ENCODE measurements at regions not wholly inside any gene's neighbourhood (a gene's known extent, or its start where the extent isn't known, plus 50 kb on each side); places are given as distances from the start of the nearest gene placed in this dataset.

GRCh38 chr2:201558232-201558631 lies 85.1 kb downstream of the TMEM237 start:
- no peaks in the 10 kb centered on the region for H3K79me2 ChIP-seq (ENCODE audit: low read length)
- H3K27ac ChIP-seq (ENCODE audit: low read length), result no peak overlapping the region
- no peaks in the 10 kb centered on the region for H3K9me2 ChIP-seq (replicated peaks; ENCODE audit: low read length)
- H3K36me3 ChIP-seq (ENCODE audit: low read depth, low read length), result no peaks in the 10 kb centered on the region
- no peak overlapping the region for H3K4me2 ChIP-seq (ENCODE audit: low read length)
- ChIA-PET CTCF (no interaction called here), POLR2A (ENCODE audit: unreplicated experiment) (no interaction called here)
- BruUV-seq (replicated peaks), result no TSS peak
- H3K9ac ChIP-seq (ENCODE audit: low read length), result no peak overlapping the region
- no peak overlapping the region for H3K4me3 ChIP-seq (ENCODE audit: low read length)
- H3K27me3 ChIP-seq (ENCODE audit: low read length), result no peaks in the 10 kb centered on the region
- DNase-seq (peak; percentile 25), ATAC-seq (peak; percentile 50)
- H2AFZ ChIP-seq (ENCODE audit: low read length), result no peak overlapping the region
- no peaks in the 10 kb centered on the region for H4K20me1 ChIP-seq (ENCODE audit: low read length)
- no peaks in the 10 kb centered on the region for H3K9me3 ChIP-seq (ENCODE audit: low read length)
- intact Hi-C loops (cut with micrococcal nuclease), result no loop called here
- H3F3A ChIP-seq (ENCODE audit: low read length, unreplicated experiment), result no peaks in the 10 kb centered on the region
- H3K4me1 ChIP-seq (ENCODE audit: insufficient read depth, low read length), result no peaks in the 10 kb centered on the region
- no peak for TF ChIP-seq CTCF (conservative IDR thresholded peaks at IDR 0.05; ENCODE audit: low read depth, low read length)
- no peak for TF ChIP-seq EZH2phosphoT487 (IDR thresholded peaks at IDR 0.05; ENCODE audit: borderline replicate concordance, low read length)
- no peak for TF ChIP-seq EZH2 (IDR thresholded peaks at IDR 0.05; ENCODE audit: low read length, unreplicated experiment)

- DNase-seq (no peak), ATAC-seq (no peak)
- no peak overlapping the region for H2AFZ ChIP-seq (ENCODE audit: low read length)
- ChIA-PET POLR2A (ENCODE audit: unreplicated experiment) (no interaction called here), CTCF (no interaction called here)
- no peak overlapping the region for H3K4me3 ChIP-seq (ENCODE audit: low read length)
- H3K36me3 ChIP-seq (ENCODE audit: low read depth, low read length), result no peaks in the 10 kb centered on the region
- H4K20me1 ChIP-seq (ENCODE audit: low read length), result no peaks in the 10 kb centered on the region
- H3F3A ChIP-seq (ENCODE audit: low read length, unreplicated experiment), result no peaks in the 10 kb centered on the region
- intact Hi-C loops (cut with micrococcal nuclease), result no loop called here
- H3K4me2 ChIP-seq (ENCODE audit: low read length), result no peak overlapping the region
- TF ChIP-seq EZH2phosphoT487 (IDR thresholded peaks at IDR 0.05; ENCODE audit: borderline replicate concordance, low read length), result no peak
- no peak for TF ChIP-seq EZH2 (IDR thresholded peaks at IDR 0.05; ENCODE audit: low read length, unreplicated experiment)
- no peak for TF ChIP-seq CTCF (conservative IDR thresholded peaks at IDR 0.05; ENCODE audit: low read depth, low read length)
- no peaks in the 10 kb centered on the region for H3K27me3 ChIP-seq (ENCODE audit: low read length)
- no peaks in the 10 kb centered on the region for H3K4me1 ChIP-seq (ENCODE audit: insufficient read depth, low read length)
- H3K9me3 ChIP-seq (ENCODE audit: low read length), result no peaks in the 10 kb centered on the region
- BruUV-seq (replicated peaks), result no TSS peak
- no peak overlapping the region for H3K9ac ChIP-seq (ENCODE audit: low read length)
- no peaks in the 10 kb centered on the region for H3K79me2 ChIP-seq (ENCODE audit: low read length)
- no peaks in the 10 kb centered on the region for H3K9me2 ChIP-seq (replicated peaks; ENCODE audit: low read length)
- H3K27ac ChIP-seq (ENCODE audit: low read length), result no peak overlapping the region
These were observed 91.4 kb downstream of the TMEM237 start for GRCh38 chr2:201551901-201552300.

GRCh38 chr2:201546576-201546975 lies 95.0 kb downstream of the STRADB start:
- no TSS peak for BruUV-seq (replicated peaks)
- no peak overlapping the region for H3K4me2 ChIP-seq (ENCODE audit: low read length)

More at GRCh38 chr2:201546576-201546975, 95.0 kb downstream of the STRADB start:
- H3K4me1 ChIP-seq (ENCODE audit: insufficient read depth, low read length), result no peaks in the 10 kb centered on the region
- DNase-seq (no peak), ATAC-seq (no peak)
- H3K79me2 ChIP-seq (ENCODE audit: low read length), result no peaks in the 10 kb centered on the region
- no peak overlapping the region for H2AFZ ChIP-seq (ENCODE audit: low read length)
- TF ChIP-seq CTCF (conservative IDR thresholded peaks at IDR 0.05; ENCODE audit: low read depth, low read length) (no peak), EZH2 (IDR thresholded peaks at IDR 0.05; ENCODE audit: low read length, unreplicated experiment) (no peak), EZH2phosphoT487 (IDR thresholded peaks at IDR 0.05; ENCODE audit: borderline replicate concordance, low read length) (no peak)
- H3K9ac ChIP-seq (ENCODE audit: low read length), result no peak overlapping the region
- H3K27ac ChIP-seq (ENCODE audit: low read length), result no peak overlapping the region
- no peaks in the 10 kb centered on the region for H3K9me2 ChIP-seq (replicated peaks; ENCODE audit: low read length)
- H3K27me3 ChIP-seq (ENCODE audit: low read length), result no peaks in the 10 kb centered on the region
- no peak overlapping the region for H3K4me3 ChIP-seq (ENCODE audit: low read length)
- CTCF ChIA-PET, result no interaction called here
- no peaks in the 10 kb centered on the region for H3K9me3 ChIP-seq (ENCODE audit: low read length)
- POLR2A ChIA-PET (ENCODE audit: unreplicated experiment), result interaction anchor here (0.6 kb wide), 1 partner anchor 9 kb away, joined by 4 read pairs; no protein-coding TSS in a partner anchor
- no peaks in the 10 kb centered on the region for H3K36me3 ChIP-seq (ENCODE audit: low read depth, low read length)
- no peaks in the 10 kb centered on the region for H3F3A ChIP-seq (ENCODE audit: low read length, unreplicated experiment)
- intact Hi-C loops (cut with micrococcal nuclease), result no loop called here
- no peaks in the 10 kb centered on the region for H4K20me1 ChIP-seq (ENCODE audit: low read length)

Data from PC-3 (cell line).